HTR-8/SVneo (cell line): ENCODE measurements at regions not wholly inside any gene's neighbourhood (a gene's known extent, or its start where the extent isn't known, plus 50 kb on each side); places are given as distances from the start of the nearest gene placed in this dataset.

Experiments
- DNase-seq: peaks from one replicate; pipeline ENCODE4 v3.0.0; 2011; ENCODE audit warnings: low spot score, mixed read lengths; ENCODE audit not compliant: insufficient read length
- FAIRE-seq: peaks from 2 replicates; lab custom pipeline; 2011; peaks lifted over from hg19 to GRCh38; lab: Jason Lieb, UNC

DNA sequence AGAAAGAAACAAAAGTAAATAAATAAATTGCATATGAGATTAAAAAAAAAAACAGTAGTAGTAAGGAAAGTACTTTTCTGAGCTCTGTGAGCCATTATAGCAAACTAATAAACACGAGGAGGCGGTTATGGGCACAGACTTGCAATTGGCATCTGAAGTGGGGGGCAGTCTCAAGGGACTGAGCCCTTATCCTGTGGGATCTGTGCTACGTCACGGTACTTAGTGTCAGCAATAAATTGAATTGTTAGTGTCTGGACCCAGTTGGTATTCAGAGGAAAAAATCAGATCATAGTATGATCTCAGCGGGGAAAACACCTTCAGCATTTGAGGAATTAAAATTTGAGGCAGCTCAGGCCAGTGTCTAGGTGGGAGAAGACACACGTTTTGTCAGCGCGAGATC is 76.6 kb upstream of the TEX51 start:
- DNase-seq (no peak), FAIRE-seq (no peak)

DNA sequence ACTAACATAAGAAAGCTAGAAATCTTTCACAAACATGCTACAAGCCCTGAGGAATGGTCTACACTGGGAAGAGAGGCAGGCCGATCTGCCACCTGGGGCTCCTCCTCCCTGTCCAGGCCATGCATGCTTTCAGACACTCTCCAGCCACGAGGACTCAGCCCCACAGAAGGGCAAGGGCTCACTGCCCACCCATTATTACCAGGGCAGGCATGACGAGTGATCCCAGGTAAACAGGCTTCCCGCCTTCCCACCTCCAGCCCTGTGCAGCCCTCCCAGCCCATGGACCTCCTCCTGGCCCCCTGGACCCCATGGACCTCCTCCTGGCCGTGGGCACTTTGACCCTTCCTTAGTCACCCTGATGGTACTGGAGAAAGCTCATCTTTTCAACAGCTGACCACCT is 75.8 kb upstream of the TEX51 start:
- FAIRE-seq: no peak
- no peak for DNase-seq

DNA sequence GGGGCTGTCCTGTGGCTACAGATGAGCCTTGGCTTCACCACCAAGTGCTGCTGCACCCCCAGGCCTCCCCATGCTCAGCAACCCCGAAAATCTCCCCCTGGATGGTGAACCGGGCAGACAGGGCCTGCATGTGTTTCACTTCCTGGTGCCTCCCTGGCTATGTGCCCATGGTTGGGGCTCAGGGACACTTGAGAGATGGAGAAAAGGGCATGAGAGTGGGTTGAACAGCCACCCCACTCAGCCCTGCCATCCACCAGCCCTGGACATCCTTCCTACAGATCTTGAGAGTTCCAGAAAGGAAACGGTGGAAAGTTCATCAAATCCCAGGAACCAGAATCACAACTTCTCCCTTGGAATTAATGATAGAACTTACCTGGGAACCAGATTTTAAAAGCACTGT is 74.7 kb upstream of the TEX51 start:
- no peak for FAIRE-seq
- no peak for DNase-seq

DNA sequence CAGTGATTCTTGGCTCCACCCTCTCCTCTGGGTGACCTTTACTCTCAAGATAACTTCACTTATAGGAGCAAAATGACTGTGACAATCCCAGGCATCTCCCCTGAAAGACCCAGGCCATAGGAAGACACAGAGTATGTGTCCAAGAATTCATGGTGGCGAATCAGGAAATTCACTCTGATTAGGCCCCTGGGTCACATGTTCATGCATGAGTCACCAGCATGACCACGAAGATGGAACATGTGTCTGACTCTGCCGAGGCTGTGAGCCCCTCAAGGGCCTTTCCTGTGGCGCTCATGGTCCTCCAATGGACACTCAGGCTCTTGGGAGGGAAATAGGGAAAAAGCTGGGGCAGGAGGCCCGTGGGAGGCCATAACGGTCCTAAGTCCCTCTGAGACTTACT is 74.0 kb upstream of the TEX51 start:
- no peak for DNase-seq
- no peak for FAIRE-seq

DNA sequence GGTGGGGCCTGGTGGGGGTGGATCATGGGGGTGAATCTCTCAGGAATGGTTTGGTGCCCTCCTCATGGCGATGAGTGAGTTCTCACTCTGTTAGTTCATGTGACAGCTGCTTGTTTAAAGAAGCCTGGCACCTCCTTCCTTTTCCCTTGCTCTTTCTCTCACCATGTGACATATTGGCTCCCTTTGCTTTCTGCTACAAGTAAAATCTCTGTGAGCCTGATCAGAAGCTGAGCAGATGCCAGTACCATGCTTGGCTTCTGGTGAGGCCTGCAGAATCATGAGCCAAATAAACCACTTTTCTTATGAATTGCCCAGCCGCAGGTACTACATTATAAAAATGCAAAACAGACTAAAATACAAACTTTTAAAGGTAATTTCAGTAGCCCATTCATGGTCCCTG is 73.4 kb upstream of the TEX51 start:
- DNase-seq (no peak), FAIRE-seq (no peak)

DNA sequence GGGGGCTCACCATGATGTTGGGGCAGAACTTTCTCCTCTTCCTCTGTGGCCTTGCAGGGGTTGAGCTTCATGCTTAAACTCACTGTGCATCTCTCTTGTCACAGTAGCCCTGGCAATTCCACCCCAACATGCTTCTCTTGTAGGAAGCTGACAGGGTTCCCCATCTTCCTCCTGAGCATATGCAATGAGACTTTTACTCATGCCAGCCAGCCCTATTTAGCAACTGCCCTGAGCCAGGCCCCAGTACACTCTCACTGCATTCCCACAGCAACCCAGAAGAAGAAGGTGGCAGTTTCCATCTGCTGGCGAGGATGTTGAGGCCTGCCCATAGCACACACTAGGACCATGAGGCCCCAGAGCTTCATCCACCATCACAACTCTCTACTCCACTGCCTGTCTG is 72.2 kb upstream of the TEX51 start:
- DNase-seq: no peak
- no peak for FAIRE-seq

DNA sequence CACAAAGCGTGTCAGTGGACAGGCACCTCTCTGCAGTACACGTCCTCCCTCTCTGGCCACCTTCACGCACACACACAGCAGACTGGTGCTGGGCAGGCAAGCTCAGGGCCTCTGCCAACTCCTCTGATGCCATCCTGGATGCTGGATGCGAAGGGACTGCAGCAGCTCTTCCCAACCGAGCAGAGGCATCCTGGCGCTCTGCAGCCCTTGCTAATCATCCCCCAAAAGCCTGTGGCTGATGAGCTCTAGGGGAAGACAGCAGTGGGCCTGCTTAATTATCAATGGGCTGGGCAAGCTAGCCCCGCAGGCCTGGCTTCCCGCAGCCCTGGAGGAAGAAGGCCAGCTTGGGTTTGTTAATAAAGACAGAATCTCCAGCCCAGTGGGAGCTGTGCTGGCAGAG is 71.3 kb upstream of the TEX51 start:
- DNase-seq (no peak), FAIRE-seq (no peak)

DNA sequence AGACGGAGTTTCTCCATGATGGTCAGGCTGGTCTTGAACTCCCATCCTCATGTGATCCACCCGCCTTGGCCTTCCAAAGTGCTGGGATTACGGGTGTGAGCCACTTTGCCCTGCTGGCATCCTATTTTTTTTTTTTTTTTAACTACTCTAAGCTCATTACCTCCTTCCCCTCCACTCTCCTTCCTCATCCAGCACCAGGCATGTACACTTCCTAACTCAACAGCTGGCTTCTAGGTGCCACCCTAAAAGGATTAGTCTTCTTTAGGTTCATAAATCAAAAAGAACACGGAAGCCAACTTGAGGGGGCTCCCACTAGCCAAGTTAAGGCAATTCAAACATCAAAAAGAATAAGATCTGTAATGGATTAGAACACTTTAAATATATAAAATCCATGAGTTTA is 70.6 kb upstream of the TEX51 start:
- FAIRE-seq (no peak), DNase-seq (no peak)

DNA sequence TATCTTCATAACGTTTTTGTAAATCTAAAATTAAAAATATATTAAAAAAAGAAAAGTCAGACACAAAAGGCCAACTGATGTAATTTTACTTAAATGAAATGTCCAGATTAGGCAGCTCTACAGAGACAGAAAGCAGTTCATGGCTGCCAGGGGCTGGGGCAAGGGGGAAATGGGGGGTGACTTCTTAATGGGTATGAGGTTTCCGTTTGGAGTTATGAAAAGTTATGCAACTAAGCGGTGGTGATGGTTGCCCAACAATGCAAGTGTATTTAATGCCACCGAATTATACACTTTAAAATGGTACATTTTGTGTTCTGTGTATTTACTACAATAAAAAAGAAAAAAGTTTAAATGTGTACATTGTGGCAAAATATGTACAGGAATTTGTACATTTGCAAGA is 70.2 kb upstream of the TEX51 start:
- DNase-seq (no peak), FAIRE-seq (no peak)

DNA sequence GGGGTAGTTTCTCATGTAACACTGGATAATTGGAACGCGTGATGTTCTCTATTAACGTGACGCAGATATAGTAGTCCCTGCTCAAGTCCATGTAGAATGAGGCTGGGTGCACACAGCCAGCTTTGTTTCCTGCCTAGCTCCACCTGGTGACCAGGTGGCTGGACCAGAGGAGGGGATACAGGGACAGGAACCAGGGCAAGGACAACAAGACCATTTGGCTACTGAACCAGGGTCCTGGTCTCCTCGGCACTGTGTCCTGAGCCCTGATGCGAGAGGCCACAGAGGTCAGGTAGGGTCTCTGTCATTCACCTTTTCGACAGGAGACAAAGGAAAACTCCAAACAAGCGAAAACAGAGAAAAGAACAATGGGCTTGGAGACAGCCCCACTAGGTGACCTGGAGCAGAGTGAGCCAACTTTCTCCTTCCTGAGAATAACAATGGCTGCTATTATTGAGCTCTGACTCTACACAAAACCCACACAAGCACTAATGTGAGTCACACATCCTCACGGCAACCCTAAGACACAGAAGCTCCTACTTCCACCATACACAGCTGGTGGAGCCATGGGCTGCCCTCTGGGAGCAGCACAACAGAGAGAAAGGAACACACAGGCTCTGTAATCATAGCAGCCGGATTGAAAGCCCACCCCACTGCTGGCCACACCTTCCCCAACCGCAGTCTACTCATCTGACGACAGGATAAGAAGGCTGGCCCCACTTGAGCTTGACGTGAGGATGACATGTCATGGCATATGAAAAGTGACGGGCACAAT is 67.3 kb upstream of the TEX51 start:
- no peak for FAIRE-seq

DNA sequence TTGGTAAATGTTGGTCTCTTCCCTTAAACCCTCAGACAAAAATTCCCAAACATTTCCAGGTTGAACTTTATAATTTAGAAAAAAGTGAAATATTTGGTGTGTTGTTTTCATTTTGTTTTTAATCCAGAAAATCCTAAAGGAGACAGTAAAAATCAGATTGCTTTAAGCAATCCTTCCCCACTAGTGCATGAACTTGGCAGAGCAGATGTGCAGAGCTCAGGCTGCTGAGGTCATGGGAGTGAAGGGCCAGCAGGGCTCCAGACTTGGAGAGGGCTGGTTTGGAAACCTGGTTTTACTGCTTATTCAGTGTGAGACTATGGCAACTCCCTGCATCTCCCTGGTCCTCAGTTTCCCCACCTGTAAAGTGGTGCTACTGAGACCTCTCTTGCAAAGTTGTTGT is 66.7 kb upstream of the TEX51 start:
- DNase-seq (no peak), FAIRE-seq (no peak)

More for the DNA sequence above, 67.3 kb upstream of the TEX51 start:
- no peak for DNase-seq

DNA sequence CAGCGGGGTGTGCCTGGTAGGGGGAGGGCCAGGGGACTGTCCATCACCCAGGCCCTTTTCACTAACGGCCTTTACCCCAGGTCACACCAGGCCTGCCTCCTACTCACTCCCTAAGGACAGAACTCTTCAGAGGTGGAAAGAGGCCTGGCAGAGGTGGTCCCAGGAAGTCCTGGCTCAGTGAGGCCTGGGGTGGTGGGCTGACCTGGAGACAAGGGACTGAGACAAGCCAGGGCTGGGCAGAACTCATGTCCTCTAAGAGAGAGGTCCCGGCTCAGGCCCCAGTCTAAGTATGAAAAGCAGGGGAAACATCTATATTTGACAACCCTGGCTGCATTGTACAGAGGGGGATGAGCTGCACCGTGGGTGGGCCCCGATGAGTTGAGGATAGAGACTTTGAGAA is 65.9 kb upstream of the TEX51 start:
- no peak for FAIRE-seq
- no peak for DNase-seq

DNA sequence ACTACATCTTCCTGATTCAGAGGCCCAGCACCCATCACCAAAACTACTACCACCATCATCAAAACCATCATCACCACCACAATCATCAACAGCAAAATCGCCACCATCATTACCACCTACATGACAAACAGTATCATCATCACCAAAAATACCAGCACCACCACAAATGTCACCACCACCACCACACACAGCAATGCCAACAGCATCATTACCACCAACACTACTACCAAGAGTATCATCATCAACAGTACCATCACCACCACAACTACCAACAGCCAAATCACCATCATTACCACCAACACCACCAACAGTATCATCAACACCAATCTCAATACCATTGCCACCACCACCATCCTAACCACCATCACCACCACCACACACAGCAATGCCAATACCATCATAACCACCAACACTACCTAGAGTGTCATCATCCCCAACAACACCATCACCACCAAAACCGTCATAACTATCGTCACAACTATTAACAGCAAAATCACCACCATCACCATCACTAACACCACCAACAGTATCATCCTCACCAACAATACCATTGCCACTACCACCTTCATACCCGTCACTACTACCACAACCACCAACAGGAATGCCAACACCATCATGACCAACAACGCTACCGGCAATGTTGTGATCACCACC is 64.6 kb upstream of the TEX51 start:
- FAIRE-seq: peak; percentile 92
- no peak for DNase-seq

DNA sequence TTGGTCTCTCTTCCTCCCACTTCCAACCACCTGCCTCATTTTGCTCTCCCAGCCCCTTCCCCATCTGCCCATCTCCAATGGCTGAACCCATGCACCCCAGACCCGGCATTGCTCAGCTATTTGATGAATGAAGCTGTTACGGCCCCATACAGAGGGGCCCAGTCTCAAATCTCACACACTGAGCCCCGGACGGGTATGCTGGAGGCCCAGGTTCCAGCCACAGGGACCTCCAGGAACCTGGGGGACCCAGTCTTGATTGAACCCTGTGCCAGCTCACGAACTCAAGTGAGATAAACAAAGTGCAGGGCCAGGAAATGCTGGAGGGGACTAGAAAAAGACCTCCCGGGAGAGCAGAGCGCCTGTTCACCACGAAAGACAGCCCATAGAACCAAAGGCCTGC is 63.4 kb upstream of the TEX51 start:
- DNase-seq: no peak

DNA sequence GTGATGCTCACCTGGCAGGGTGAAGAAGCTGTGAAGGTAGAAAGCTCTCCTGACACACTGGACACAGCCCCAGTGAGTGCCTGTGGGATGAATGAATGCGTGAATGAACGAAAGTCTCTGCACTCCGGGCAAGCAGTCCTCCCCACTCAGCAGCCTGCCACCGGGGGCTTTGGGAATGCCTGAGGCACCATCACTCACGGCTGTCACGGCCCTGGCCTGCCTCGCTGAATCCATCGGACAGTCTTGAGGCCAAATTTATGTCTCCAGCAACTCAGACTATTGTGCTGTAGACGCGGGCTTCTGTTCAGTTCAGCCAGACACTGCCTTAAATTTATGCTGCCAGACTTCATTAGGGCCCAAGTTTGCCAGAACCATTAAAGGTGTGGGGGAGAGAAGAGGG is 62.9 kb upstream of the TEX51 start:
- no peak for DNase-seq
- no peak for FAIRE-seq

More for the DNA sequence above, 63.4 kb upstream of the TEX51 start:
- no peak for FAIRE-seq

DNA sequence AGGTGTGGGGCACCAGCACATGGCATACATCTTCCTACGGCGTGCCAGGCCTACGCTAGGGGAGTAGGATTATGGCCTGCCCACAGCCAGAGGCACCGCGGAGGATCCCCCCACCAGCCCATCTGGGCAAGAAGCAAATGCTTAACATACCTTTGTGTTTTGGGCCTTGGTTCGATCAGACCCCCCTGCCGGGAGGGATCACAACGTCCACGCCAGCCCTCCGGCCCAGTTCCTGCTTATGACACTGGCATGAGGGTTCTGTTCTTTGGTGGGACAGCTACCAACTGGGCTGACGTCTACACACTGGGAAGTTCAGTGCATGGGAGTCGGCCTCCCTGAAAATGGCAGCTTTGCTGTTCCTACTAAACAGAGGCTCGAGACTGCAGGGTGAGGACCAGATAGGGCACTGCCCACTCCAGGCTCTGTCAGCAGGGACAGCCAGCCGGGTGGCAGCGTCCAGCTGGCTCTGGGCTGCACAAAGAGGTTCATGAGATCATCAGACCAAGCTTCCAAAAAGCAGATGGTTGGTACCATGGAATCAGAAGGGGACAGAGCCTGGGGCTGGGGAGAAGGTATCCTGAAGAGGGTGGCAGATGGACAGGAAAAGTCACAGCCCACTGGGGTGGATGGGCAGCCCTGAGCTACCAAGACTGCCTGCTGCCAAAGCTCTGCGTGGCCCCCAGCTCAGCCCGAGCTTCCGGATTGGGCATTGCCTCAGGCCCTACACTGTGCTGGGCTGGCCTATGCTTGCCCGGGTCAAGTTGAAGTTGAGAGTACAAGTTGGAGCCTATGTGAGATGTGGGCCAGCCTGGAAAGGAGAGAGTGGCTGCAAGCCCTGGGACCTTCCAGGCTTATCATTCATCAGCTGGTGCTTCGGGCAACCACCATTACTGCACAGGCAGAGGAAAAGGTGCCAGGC is 61.7 kb upstream of the TEX51 start:
- FAIRE-seq: no peak
- DNase-seq: no peak

DNA sequence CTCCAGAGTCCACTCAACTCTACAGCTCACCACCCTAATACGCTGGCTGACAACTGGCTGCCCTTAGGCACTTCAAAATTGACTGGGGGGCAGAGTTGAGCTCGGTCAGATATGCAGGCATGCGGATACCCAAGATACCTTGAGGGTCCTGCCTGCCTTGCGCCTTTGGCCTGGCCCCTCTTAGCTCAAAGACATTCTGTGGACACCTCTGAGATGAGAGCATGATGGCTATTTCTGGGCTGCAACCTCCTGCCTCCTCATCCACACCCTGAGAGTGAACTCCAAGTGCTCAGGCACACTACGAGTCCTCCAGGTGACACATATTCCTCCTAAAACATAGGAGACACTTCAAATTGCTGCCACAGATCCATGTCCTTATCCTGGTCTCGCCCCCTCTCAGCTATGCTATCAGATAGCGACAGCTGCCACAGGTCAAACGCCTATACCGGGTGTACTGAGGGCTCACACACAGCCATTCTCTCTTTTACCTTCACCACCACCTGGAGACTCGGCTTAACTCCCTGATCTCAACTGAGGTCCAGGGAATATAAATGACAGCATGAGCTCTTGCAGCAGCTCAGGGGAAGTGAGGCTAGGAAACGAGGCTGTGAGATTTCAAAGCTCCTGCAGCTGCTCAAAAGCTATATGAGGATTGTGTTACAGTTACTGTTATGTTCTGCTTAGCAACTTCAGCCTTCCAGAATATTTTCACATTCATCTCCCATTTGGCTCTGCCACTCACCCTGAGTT is 60.5 kb upstream of the TEX51 start:
- DNase-seq (no peak), FAIRE-seq (no peak)

DNA sequence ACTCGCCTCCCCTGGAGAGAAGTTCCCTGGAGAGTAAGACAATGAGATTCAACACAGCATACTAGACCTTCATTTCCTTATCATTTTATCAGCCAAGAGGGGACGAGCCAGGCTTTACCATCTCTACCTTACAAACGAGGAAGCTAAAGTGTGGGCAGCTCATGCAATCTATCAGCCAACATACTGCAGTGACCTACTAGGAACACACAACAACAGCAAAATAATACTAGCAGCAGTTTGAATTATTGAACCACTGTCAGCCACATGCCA is 60.0 kb upstream of the TEX51 start:
- DNase-seq (no peak), FAIRE-seq (no peak)

DNA sequence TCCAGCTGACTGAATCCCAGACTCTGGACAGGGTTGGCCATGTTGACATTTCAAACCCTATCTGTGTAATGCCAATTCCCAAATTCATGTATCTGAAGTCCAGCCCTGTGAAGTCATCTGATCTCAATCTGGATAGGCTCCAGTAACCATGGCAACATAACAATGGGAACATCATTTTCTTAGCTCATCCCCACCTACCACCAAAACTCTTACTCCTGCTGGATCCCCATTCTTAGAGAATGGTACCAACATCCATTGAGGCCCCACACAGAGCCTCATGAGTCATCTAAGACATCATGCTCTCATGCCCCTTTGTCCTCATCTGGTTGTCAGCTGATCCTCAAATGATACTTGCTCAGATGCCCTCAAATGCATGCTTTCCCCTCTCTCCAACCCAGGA is 58.9 kb upstream of the TEX51 start:
- FAIRE-seq: no peak
- DNase-seq: no peak

DNA sequence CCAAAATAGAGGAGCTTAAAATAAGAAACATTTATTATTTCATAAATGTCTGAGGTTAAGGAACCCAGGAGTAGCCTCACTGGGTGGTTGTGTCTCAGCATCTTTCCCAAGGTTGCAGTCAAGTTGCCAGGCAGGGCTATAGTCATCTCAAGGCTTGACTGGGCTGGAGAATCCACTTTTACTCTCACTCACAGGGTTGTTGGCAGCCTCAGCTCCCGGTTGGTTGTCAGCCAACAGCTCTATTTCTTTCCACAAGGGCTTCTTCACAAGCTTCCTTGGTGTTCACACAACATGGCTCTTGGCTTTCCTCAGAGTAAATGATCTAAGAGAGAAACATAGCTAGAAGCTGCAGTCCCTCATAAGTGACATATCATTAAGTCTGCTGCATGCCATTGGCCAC is 55.6 kb upstream of the TEX51 start:
- FAIRE-seq: no peak

DNA sequence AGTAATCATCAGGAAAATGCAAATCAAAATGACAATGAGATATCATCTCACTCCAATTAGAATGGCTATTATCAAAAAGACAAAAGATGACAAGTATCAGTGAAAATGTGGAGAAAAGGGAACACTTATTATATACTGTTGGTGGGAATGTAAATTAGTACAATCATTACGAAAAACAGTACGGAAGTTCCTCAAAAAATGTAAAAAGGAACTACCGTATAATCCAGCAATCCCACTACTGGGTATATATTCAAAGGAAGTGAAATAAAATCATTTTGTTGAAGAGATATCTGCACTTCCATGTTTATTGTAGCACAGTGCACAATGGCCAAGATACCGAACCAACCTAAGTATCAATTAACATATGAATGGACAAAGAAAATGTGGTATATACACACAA is 52.4 kb upstream of the TEX51 start:
- FAIRE-seq (no peak), DNase-seq (no peak)

More for the DNA sequence above, 55.6 kb upstream of the TEX51 start:
- DNase-seq: no peak
